ENCODE measurements at regions not wholly inside any gene's neighbourhood (a gene's known extent, or its start where the extent isn't known, plus 50 kb on each side); places are given as distances from the start of the nearest gene placed in this dataset.

DNA sequence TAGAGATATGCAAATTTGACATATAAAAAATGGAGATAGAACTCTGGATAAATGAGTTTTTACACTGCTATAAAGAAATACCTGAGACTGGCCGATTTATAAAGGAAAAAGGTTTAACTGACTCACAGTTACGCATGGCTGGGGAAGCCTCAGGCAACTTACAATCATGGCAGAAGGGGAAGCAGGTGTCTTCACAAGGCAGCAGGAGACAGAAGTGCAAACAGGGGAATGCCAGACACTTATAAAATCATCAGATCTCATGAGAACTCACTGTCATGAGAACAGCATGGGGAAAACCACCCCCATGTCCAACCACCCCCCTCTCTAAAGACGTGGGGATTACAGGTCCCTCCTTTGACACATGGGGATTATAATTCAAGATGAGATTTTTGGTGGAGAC, 1540.2 kb upstream of the SLC39A10 start:
- Mint-ChIP-seq H3K4me1 (no peaks in the 10 kb centered on the region), H3K36me3 (ENCODE audit: low read depth) (no peaks in the 10 kb centered on the region), H3K4me3 (no peak overlapping the region), H3K27me3 (ENCODE audit: low read depth, poor library complexity) (no peaks in the 10 kb centered on the region), H3K9me3 (no peaks in the 10 kb centered on the region), H3K27ac (no peak overlapping the region)
- no peak for DNase-seq
- TF ChIP-seq, protein P1, sequence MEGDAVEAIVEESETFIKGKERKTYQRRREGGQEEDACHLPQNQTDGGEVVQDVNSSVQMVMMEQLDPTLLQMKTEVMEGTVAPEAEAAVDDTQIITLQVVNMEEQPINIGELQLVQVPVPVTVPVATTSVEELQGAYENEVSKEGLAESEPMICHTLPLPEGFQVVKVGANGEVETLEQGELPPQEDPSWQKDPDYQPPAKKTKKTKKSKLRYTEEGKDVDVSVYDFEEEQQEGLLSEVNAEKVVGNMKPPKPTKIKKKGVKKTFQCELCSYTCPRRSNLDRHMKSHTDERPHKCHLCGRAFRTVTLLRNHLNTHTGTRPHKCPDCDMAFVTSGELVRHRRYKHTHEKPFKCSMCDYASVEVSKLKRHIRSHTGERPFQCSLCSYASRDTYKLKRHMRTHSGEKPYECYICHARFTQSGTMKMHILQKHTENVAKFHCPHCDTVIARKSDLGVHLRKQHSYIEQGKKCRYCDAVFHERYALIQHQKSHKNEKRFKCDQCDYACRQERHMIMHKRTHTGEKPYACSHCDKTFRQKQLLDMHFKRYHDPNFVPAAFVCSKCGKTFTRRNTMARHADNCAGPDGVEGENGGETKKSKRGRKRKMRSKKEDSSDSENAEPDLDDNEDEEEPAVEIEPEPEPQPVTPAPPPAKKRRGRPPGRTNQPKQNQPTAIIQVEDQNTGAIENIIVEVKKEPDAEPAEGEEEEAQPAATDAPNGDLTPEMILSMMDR (IDR thresholded peaks at IDR 0.05): no peak

DNA sequence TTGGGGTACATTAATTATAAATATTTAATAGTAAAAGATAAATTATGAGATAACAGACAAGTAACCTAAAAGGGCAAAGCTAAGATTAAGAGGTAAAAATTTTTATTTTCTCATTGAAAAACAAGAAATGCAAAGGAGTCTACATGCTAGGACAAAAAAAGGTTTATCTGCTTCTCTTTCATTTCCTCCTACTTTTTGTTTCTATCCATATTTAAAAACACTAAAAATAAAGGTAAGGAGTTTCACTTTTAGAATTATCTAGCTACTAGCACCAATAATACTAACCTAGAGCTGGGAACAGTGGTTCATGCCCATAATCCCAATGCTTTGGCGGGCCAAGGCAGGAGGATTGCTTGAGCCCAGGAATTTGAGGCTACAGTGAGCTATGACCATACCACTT, 1551.7 kb upstream of the SLC39A10 start:
- H3K4me3 Mint-ChIP-seq: no peak overlapping the region
- no peaks in the 10 kb centered on the region for H3K9me3 Mint-ChIP-seq
- no peak overlapping the region for H3K27ac Mint-ChIP-seq
- H3K36me3 Mint-ChIP-seq (ENCODE audit: low read depth): no peaks in the 10 kb centered on the region
- H3K27me3 Mint-ChIP-seq (ENCODE audit: low read depth, poor library complexity): no peaks in the 10 kb centered on the region
- TF ChIP-seq, protein P1 (IDR thresholded peaks at IDR 0.05): no peak
- no peak for DNase-seq
- no peaks in the 10 kb centered on the region for H3K4me1 Mint-ChIP-seq

DNA sequence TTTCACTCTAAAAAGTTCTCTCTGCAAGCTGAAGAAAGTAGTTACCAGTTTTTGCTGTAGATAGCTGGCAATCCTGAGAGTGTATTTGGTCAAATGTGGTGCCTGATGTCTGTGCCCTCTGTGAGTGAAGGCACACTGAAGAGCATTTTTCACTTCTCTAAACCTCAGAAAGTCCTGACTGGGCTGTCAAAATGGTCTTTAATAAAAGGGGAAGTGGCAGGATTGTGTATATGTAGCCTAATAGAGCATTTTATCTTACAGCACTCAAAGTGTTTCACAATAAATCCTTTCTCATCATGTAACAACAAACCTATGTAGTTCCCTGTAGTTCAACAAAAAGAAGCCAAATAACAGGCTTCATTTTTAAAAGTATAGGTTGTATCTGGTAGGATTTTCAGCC, 1552.3 kb upstream of the SLC39A10 start:
- DNase-seq: no peak
- no peaks in the 10 kb centered on the region for H3K4me1 Mint-ChIP-seq
- H3K4me3 Mint-ChIP-seq: no peak overlapping the region
- no peaks in the 10 kb centered on the region for H3K36me3 Mint-ChIP-seq (ENCODE audit: low read depth)
- no peak overlapping the region for H3K27ac Mint-ChIP-seq
- H3K9me3 Mint-ChIP-seq: no peaks in the 10 kb centered on the region
- TF ChIP-seq, protein P1 (IDR thresholded peaks at IDR 0.05): no peak
- no peaks in the 10 kb centered on the region for H3K27me3 Mint-ChIP-seq (ENCODE audit: low read depth, poor library complexity)

DNA sequence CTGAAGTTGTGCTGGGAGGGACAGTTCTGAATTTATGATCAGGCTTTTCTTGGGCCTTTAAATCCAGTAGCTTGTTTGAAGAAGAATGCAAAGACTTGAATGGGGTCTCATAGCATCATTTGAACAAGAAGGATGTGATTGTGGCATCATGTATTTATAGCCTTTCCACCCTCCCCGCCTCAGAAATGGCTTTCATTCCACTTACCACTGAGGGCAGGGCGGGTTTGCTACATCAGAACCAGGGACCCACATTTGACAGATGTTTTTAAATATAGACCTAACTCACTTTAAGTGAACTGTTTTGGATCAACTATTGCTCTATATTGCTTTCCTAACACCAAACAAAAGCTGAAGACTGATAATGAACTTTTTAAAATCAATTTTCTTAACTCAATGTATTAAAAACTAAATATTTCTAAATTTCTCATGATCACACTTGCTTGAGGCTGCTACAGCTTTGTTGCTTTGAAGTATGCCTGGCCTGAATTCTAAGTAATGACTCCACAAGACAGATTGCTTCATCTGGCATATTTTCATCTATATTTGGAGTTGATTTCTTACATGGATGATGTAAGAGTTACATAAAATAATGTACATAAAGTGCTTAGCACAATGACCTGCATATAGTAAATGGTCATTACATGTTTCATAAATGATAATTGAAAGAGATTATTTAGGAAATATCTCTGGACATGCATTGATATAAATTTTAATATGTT, 1552.9 kb upstream of the SLC39A10 start:
- TF ChIP-seq, protein P1 (IDR thresholded peaks at IDR 0.05): no peak
- Mint-ChIP-seq H3K4me1 (no peaks in the 10 kb centered on the region), H3K4me3 (no peak overlapping the region), H3K27ac (no peak overlapping the region), H3K27me3 (ENCODE audit: low read depth, poor library complexity) (no peaks in the 10 kb centered on the region), H3K9me3 (no peaks in the 10 kb centered on the region), H3K36me3 (ENCODE audit: low read depth) (no peaks in the 10 kb centered on the region)
- DNase-seq: no peak

DNA sequence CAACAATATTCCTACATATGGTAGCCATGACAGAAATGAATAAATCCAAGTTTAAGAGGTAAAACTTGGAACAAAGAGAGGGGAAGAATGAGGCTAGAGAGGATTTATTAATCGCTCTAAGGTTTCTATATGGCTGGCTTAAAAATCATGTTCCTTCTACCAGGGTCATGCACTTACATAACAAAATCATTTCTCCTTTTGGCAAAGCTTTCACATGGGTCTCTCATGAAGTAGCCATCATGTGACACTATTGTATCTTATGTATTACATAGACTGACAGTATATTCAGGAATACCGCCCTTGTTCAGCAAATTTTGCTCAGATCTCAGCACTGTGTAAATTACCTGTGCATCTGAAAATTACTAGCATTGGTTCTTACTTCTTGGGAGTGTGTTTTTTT, 1554.5 kb upstream of the SLC39A10 start:
- no peaks in the 10 kb centered on the region for H3K9me3 Mint-ChIP-seq
- no peak overlapping the region for H3K4me3 Mint-ChIP-seq
- no peak for DNase-seq
- no peaks in the 10 kb centered on the region for H3K4me1 Mint-ChIP-seq
- no peaks in the 10 kb centered on the region for H3K36me3 Mint-ChIP-seq (ENCODE audit: low read depth)
- TF ChIP-seq, protein P1 (IDR thresholded peaks at IDR 0.05): no peak
- no peaks in the 10 kb centered on the region for H3K27me3 Mint-ChIP-seq (ENCODE audit: low read depth, poor library complexity)
- H3K27ac Mint-ChIP-seq: no peak overlapping the region

DNA sequence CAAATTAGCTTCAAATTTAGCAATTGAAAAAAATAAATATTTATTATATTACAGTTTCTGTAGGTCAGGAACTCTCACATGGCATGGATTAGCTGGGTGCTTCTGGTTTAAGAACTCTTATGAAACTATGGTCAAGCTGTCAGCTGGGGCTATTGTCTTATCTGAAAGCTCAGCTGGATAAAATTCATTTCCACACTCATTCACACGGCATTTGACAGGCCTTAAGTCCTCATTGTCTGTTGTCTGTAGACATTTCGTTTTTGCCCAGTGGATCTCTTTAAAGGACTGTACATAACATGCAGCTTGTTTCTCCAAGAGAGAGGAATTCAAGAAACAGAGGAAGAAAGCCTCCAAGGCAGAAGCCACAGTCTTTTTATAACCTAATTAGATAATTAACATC, 1556.8 kb upstream of the SLC39A10 start:
- no peaks in the 10 kb centered on the region for H3K27me3 Mint-ChIP-seq (ENCODE audit: low read depth, poor library complexity)
- H3K4me1 Mint-ChIP-seq: no peaks in the 10 kb centered on the region
- TF ChIP-seq, protein P1 (IDR thresholded peaks at IDR 0.05): no peak
- DNase-seq: no peak
- H3K36me3 Mint-ChIP-seq (ENCODE audit: low read depth): no peaks in the 10 kb centered on the region
- no peak overlapping the region for H3K4me3 Mint-ChIP-seq
- no peaks in the 10 kb centered on the region for H3K9me3 Mint-ChIP-seq
- no peak overlapping the region for H3K27ac Mint-ChIP-seq
